ENCODE measurements at regions not wholly inside any gene's neighbourhood (a gene's known extent, or its start where the extent isn't known, plus 50 kb on each side); places are given as distances from the start of the nearest gene placed in this dataset.

- no peak overlapping the region for H3K4me3 Mint-ChIP-seq
- no peak for TF ChIP-seq CTCF (IDR thresholded peaks at IDR 0.05; ENCODE audit: unreplicated experiment in 3 of 3)
- H3K9me3 Mint-ChIP-seq = peaks cover 13% of the 10 kb centered on the region
- H3K27me3 Mint-ChIP-seq (ENCODE audit: low read depth) = peaks cover 7% of the 10 kb centered on the region
- peaks cover 29% of the 10 kb centered on the region for H3K4me1 Mint-ChIP-seq
- H3K27ac Mint-ChIP-seq = peak overlapping the region; percentile 74 to 87 (median 75)
- H3K36me3 Mint-ChIP-seq (ENCODE audit: low read depth) = peaks cover 10% of the 10 kb centered on the region
Observed at GRCh38 chr7:47647918-47648250, 66.0 kb upstream of the TNS3 start.

- H3K27me3 Mint-ChIP-seq (ENCODE audit: low read depth) = peaks cover 7% of the 10 kb centered on the region
- peaks cover 13% of the 10 kb centered on the region for H3K9me3 Mint-ChIP-seq
- no peak overlapping the region for H3K4me3 Mint-ChIP-seq
- no peak for TF ChIP-seq CTCF (IDR thresholded peaks at IDR 0.05; ENCODE audit: unreplicated experiment in 3 of 3)
- H3K27ac Mint-ChIP-seq = peak overlapping the region; percentile 74 to 87 (median 75)
- H3K4me1 Mint-ChIP-seq = peaks cover 29% of the 10 kb centered on the region
- H3K36me3 Mint-ChIP-seq (ENCODE audit: low read depth) = peaks cover 10% of the 10 kb centered on the region
Observed at GRCh38 chr7:47647181-47647917, 65.4 kb upstream of the TNS3 start.

- no peak for TF ChIP-seq CTCF (IDR thresholded peaks at IDR 0.05; ENCODE audit: unreplicated experiment in 3 of 3)
- Mint-ChIP-seq H3K27ac (peak overlapping the region in 1 of 3 experiments; percentile 13), H3K4me3 (no peak overlapping the region), H3K4me1 (peaks cover 50% of the 10 kb centered on the region), H3K9me3 (peaks cover 18% of the 10 kb centered on the region), H3K27me3 (ENCODE audit: low read depth) (peaks cover 4% of the 10 kb centered on the region), H3K36me3 (ENCODE audit: low read depth) (peaks cover 14% of the 10 kb centered on the region)
Observed at GRCh38 chr7:47643716-47644400, 61.9 kb upstream of the TNS3 start.

- H3K4me3 Mint-ChIP-seq = no peak overlapping the region
- H3K27me3 Mint-ChIP-seq (ENCODE audit: low read depth) = no peaks in the 10 kb centered on the region
- TF ChIP-seq CTCF (IDR thresholded peaks at IDR 0.05; ENCODE audit: unreplicated experiment in 3 of 3) = no peak
- peaks cover 58% of the 10 kb centered on the region for H3K4me1 Mint-ChIP-seq
- H3K27ac Mint-ChIP-seq = peak overlapping the region; percentile 50 to 94 (median 89)
- peaks cover 18% of the 10 kb centered on the region for H3K9me3 Mint-ChIP-seq
- H3K36me3 Mint-ChIP-seq (ENCODE audit: low read depth) = peaks cover 14% of the 10 kb centered on the region
Observed at GRCh38 chr7:47640265-47640664, 58.4 kb upstream of the TNS3 start.

- Mint-ChIP-seq H3K9me3 (peaks cover 13% of the 10 kb centered on the region), H3K4me1 (peaks cover 60% of the 10 kb centered on the region), H3K27ac (peak overlapping the region in 2 of 3 experiments; percentile 93 to 94), H3K36me3 (ENCODE audit: low read depth) (peaks cover 9% of the 10 kb centered on the region), H3K27me3 (ENCODE audit: low read depth) (peaks cover under 1% of the 10 kb centered on the region), H3K4me3 (no peak overlapping the region)
- TF ChIP-seq CTCF (IDR thresholded peaks at IDR 0.05; ENCODE audit: unreplicated experiment in 3 of 3) = no peak
Observed at GRCh38 chr7:47639495-47640110, 57.7 kb upstream of the TNS3 start.
